ENCODE measurements at regions not wholly inside any gene's neighbourhood (a gene's known extent, or its start where the extent isn't known, plus 50 kb on each side); places are given as distances from the start of the nearest gene placed in this dataset.

DNA sequence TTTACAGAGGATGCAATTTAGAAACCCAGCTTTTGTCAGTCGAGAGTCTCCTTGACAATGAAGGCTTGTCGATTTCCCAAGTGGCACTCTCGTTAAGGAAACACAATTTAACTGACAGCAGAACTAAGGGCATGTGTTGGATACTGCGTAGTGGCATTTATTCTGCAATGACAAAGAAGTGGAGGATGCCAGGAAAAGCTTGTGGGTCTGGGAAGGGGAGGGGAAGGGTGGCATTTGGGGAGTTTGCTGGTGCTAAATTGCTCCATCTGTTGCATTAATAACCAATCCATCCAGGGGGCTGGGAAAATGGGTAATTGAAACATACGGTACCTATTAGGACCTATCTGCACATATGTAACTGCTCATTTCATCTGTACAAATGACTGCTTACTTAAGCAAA is 190.6 kb downstream of the NSG2 start:
- no peak for DNase-seq

DNA sequence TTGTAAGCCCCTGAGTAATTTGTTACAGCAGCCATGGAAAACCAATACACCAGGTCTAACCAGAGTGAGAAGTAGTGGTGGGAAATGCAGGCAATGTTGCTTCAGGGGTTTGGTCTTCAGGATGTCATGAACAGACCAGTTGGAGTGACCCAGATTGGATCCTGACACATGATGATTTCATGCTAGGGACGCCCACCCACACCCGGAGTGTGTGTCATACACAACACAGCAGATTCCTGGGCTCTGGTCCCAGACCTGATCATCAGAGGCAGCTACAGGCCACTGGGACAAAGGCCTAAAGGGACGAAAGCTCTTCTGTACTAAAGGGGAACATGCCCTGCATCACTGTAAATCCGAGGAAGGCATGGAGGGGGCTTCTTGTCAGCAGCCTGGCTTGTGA is 194.2 kb downstream of the NSG2 start:
- DNase-seq, result no peak

DNA sequence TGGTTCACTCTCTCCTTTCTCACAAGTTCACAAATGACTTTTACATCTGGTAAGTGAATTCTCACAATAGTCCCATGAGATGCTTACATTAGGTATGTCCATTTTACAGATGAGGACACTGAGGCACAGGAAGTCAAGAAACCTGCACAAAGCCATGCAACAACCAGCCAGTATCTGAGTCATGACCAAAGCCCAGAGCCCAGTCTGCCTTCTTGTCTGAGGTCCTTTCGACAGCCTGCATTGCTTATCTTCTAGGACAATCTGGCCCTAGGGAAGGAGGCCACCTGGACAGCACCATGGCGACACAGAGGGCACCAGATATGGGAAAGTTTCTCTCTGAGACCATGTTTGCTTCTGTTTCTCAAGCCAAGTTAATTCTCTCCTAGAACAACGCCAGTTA is 197.1 kb downstream of the NSG2 start:
- no peak for DNase-seq

DNA sequence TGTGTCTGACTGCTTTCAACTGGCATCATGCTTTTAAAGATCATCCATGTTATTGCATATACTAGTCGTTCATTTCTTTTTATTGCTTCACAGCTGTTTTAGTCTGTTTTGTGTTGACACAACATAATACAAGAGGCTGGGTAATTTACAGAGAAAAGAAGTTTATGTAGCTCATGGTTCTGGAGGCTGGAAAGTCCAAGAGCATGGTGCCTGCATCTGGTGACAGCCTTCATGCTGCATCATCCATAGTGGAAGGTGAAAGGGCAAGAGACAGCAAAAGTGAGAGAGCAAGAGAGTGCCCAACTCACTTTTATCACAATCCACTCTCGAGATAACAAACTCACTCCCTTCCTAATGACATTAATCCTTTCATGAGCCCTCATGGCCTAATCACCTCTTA is 198.4 kb downstream of the NSG2 start:
- DNase-seq, result no peak

DNA sequence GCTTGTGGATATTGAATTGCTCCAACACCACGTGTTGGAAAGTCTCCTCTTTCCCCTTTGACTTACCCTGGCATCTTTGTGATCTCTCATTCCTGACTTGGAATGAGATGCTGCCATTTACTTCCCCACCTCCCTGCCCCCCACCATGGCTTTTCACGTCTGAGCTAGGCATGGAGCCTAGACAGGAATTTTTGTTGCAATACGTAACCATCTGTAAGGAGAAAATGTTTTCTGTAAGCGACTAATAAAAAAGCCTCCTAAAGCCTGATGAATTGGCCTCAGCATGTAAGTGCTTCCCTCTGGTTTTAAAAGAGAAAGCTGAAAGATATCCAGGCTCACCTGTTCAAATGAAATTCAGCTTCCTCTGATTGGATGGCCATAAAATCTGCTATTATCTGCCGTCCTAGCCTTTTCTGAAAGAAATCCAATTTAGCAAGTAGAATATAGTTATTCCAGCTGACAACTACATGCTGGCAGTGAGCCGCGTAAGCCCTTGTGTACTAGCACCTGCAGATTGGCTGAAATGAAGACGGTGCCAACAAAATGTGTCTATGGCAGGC is 200.1 kb downstream of the NSG2 start:
- no peak for DNase-seq

DNA sequence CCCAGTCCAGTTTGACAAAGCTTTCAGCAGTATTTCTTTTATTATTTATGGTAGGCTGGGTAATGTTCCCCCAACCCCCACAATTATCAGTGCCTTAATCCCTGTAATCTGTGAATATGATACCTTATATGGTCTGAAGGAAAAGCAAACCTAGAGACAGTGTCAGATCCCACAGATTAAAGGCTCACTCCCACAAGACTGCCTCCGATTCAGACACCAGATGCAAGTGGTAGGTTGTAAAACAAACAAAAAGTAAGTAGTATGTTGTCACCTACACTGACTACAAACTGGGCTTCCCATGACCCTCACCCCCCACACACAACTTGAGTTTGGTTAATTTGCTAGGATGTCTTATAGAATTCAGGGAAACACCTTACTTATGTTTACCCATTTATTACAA is 201.2 kb downstream of the NSG2 start:
- DNase-seq, result no peak

DNA sequence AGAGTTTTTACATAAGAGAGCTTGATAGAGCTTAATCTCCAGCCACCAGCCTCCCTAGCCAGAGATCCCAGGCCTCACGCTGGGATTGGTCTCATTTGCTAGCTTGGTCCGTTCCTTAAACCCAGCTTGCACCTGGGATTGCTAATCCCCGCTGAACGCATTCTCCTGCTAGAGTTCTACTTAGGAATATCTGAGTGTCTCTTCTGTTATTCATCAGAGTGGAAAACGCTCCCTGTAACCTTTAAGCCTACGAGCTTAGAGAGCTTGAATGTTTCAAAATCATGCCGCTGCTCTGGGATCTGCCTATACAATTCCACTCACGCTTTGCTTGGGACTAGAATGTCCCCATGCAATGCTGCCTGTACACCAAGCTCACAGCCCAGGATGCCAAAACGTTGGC is 201.8 kb downstream of the NSG2 start:
- DNase-seq, result no peak

DNA sequence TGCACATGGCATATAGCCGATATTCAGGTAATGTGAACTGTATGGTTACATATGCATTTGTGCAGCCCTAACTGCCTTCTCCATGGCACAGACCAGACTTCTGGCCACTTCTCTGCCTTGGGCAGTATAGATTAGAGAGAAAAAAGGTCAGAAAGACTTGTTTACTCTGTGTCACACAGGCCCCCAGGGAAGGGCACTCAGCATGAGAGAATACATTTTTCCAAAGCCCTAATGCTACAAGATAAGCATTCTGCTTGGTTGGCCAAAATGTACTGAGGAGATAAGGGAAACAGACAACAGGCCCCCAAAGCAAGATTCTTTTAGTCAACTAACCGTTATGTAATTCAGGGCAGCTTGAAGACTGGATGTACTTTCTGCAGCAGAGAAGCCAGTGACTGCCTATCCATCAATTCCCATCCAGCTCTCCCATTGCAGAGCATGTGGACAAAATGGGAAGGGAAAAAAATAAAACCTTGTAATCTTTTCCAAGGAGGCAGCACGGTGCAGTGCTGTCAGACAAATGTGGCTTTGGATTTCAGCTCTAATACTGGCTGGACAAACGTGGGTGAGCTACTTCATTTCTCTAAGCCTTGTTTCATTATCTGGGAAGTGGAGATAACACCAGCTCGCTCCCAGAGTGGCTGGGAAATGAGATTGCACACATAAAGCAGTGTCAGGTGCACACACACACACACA is 205.9 kb downstream of the NSG2 start:
- DNase-seq, result no peak

DNA sequence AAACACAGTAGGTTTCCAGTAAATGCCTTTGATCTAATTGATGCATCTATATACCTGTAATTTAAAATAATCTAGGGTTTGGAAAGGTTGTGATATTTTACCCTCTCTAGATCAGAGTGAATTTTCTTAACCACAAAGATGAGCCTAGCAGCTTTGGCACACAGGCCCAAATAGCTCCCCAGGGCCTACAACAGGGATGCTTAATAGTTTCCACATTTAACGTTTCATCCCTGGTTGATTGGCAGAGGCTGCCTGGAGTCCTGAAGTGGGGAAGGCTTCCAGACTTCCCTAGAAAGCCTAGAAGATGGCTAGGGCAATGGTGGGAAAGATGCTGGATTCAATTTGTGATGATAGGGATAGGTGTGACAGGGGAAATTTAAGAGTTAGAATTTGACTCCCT is 206.6 kb downstream of the NSG2 start:
- DNase-seq, result no peak

DNA sequence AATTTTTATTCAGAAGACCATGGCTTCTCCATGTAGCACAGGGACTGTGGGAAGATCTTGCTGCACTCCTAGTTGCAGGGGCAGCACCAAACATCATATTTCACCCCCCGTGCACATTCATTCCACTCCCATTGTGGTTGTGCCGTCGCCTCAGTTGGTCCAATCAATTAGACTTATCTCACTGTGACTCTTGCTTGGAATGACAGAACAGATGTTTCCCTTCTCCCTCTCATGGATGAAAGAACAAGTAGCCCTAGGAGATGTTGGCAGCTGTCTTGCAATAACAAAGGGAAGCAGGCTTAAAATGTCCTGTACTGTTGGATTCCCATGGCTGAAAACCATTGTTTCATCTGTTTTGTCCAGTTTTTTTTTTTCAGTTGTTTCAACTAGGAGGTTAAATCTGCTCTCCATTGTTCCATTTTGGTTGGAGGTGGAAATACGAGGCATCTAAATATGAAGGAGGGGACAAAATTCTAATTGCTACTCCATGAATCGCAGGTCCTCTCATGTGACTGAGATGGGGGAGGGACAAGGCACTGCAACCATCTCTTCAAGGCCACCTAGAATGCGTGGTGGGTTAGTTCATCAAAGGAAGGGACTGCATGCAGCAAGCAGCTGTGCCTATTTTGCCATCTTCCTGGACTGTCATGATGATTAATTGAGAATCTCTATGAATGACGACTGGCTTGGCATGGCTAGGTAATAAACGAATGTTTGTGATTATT is 214.4 kb downstream of the NSG2 start:
- no peak for DNase-seq

DNA sequence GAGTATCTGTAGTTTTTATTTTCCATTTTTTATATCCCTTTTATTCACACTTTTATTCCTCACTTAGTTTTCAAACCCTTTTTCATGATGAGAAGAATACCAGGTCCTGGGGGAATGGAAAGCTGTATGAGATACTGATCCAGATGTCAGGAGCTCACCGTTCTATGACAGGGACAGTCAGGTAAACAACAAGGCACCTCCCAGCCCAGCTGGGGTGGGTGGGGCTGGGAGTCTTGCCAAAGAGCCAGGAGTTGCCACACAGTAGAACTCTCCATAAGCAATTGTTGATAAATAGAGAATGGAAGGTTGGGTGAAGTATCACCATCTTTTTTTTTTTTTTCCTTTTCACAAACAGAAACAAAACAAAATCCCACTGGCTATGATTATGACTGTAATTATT is 225.8 kb downstream of the NSG2 start:
- DNase-seq, result no peak

DNA sequence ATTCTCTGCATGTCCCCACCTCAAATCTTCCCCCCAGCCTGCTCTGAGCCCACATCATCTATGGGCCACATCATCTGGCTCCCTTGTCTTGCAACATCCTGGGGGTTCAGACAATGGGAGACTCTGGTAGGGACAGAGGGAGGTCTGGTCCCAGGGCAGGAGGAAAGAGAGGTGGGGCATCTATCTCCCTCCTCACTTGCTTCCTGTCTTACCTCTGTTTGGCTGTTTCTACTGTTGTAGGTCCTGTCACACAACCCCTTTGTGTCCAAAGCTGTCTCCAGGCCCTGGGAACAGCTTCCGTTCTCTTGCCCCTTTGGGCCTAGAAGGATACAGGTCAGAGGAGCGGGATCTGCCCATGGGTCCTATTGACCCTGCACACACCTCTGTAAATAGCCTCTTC is 227.2 kb downstream of the NSG2 start:
- DNase-seq, result no peak

DNA sequence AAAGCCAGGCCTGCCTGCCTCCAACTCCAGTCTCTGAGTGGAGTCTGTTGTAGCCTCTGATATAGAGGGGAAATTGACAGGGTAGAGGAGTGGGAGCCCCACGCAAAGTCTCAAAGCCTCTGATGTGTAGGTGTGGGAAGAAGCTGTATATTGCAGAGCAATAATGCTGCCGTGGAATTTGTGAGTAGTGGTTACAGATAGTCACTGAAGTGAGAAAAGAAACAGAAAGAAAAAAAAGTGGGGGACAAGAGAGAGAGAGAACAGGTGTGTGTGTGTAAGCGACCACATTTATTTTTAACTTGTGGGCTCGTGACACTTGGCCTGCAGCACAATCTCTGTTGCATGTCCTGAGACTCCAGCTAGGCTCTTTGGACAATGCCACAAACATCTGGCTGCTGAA is 227.8 kb downstream of the NSG2 start:
- no peak for DNase-seq

DNA sequence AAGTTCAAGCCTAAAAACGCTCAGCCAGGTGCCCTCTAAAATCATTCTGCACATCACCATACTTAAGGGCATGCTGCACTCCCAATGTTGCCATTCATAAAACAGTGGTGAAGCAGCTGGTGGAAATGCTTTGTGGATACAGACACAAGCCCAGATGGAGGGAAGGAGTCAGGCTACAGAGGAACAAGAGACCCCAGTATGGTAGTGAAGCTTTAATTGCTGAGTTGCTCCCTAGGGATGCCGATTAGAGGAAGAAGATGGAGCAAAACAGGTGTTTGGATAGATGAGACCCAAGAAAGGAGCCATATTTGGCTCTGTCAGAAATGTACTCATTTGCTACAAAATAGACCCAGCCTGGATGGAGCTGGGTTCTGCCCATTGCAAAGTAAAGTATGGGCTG is 230.5 kb downstream of the NSG2 start:
- DNase-seq, result no peak

DNA sequence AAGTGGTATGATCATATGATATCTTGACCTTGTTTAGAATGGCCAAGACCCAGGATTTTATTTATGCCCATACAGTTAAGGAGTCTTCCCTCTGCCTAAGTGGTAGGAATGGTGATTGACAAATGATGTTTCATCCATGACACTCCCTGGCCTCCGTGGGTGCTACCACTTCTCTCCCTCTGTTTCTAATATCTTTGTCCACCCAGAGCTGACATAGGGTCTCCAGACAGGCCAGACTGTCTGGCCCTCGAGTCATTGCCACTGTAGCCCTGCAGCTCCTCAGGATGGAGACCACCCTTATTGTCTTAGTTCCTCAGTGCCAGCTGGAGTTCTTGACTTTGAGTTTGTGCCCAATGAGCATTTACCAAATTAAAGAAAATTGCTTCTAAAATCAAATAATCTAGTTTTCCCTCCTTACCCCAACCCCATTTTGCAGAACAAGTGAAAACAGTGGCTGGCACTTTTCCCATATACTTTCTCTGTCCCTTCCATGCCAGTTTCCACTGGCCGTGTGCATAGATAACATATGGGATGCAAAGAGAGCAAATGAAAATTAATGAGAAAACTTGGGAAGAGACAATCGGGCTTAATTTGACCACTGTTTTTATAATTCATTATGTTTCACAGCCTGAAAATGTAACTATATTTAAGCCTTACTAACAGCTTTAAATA is 235.7 kb downstream of the NSG2 start:
- DNase-seq, result no peak

DNA sequence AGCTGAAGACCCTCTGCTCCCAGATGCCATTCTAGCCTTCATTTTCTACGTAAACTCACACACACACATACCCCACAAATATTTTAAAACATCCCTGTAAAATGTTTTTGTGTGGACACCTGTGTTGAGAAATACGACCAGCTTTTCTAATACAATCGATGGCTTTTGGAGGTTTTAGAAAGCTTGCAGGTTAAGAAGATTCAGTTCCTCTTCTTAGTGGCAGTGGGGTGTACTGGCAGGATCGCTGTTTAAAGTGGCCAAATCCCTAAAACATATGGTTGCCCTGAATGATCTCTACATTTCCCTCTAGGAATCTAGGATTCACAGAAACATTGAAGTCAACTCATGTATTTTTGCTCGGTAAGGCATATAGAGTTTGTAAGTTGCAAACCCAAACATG is 236.3 kb downstream of the NSG2 start:
- DNase-seq, result no peak

DNA sequence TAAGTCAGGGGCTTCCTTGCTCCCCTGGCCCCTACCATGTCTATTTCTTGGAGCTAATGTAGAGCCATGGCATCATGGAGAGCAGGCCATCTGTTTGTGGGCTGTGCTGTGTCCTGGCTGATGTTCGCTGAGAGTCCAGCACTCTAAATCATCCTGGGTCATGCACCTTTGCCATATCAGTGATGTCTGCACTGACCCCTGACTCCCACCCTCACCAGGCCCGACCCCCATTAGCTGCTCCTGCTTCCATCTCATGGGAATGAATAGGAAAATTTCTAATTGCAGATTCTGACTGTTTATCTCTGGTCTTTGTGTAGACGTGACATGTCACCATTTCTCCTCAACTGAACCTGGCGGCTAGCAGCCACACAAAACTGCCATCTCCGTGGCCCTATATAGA is 236.9 kb downstream of the NSG2 start:
- DNase-seq, result no peak

DNA sequence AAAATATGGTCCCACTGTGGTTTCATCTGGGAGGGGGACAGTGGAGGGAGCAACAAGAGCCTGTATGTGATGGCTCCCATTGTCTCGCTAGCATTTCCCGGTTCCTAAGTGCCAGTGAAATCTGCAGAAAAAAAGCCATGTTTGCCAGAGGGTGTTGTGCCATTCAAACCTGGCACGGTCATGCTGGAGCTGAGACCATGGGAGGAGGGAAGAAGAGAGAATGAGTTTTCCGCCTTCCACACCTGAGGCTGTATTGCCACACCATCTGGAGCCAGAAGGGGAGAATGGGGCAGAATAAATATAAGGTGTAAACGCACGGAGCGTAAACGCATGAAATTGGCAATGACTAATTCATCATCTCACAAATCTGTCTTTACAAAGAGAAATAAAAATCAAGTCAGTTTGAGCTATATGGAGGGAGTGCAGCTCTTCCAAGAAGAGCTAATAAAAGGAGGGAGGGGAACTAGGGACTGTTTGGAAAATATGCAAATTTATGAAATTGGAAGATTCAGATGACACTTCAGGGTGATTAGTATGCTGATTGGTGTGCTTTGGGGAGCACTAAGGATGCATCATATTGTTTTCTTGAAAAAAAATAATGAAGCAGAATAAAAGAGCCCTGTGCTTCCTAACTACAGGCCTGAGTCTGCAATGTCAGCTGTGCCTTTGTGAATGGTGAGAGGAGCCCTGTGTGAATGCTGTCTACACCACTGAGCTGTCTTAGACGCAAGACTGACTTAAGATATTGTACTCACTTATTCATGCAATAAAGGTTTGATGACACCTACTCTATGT is 237.9 kb downstream of the NSG2 start:
- DNase-seq, result no peak

DNA sequence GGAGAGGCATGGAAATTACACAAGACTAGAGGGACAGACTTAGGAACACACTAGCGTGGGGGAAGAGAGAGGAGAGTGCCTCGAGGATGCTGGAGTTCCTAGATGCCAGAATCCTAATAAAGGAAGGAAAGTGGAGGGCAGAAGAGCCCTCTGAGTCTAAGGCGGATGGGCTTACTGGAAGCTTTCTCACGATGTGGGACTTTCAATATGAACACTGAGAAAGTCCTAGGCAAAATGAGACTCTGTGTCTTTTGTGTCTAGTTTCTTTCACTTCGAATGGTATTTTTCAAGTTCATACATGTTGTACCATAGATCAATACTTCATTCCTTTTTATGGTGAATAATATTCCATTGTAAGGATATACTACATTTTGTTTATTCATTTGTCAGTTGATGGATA is 239.4 kb downstream of the NSG2 start:
- DNase-seq, result no peak

DNA sequence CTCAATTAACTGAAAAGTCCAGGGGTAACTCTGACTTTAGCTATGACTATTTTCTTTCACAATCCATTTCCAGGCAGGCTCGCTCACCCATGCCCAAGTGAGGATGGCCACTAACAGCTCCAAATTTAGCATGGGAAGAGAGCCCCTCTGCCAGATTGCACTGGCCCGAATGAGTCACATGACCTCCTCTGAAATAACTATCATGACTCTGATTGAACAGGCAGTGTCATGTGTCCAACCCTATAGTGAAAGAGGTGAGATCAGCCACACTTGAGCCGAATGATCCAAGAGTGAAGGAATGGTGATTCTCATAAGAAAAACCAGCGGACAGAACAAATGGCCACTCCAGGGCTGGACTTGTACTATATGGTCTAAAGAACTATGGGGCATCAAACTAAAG is 242.3 kb downstream of the NSG2 start:
- no peak for DNase-seq

DNA sequence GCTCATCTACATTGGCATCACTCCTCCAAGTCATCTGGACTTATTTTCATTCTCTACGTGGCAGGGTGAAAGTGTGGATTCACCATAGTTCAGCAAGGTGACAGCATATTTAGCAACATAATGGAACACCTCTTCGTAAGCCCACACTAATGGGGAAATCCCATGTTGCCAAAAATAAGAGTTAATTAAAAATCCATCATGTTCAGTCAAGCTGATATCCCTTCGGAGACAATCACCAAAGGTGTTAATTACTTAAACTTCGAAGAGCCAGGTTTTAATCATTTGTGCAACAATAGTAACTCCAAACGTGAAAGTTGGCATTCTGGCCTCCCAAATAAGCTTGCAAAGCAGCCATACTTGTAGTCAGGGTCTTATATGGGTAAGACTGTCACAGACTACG is 242.9 kb downstream of the NSG2 start:
- no peak for DNase-seq

DNA sequence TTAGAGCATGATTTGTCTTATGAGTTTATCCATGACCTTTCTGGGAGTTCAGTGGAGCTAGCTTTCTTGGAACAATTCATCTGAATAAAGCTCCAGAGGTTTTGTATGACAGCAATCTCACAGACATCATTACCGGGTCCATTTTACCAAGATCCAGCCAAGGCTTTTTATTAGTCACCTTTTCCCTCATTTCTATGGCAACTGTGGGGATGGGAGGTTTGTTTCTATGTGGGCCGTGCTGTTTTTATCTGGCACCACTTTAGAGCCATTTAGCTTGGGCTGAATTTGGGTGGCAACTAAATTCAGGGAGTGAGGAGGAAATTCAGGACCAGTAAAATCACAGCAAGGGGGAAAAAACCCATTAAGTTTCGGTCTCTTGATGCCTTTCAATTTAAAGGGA is 245.7 kb downstream of the NSG2 start:
- DNase-seq, result no peak

DNA sequence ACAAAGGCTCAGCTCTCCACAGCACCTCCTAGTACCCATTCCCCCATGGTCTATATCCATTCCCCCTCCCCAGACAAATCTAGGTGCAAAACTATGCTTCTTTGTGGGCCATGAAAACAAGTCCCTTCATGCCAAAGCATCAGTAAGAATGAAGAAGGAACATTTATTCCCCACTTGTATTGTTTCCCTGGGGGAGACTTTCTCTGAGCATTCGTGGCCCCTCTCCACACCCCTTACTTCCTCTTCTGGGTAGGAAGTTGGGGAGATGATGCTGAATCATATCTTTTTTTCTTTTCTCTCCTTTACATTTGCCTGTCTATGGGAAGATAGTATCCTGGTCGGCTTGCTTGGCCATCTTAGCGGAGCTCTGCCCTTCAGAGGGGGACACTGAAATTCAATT is 246.8 kb downstream of the NSG2 start:
- no peak for DNase-seq

All from GOT3 (cell line).